ENCODE measurements at regions not wholly inside any gene's neighbourhood (a gene's known extent, or its start where the extent isn't known, plus 50 kb on each side); places are given as distances from the start of the nearest gene placed in this dataset.

GRCh38 chr1:112196008-112196588, 199.9 kb upstream of the CTTNBP2NL start:
- CTCF ChIA-PET, result no interaction called here
- no peak overlapping the region for H3K4me3 ChIP-seq (ENCODE audit: low read depth, low read length)
- POLR2A ChIA-PET, result no interaction called here
- no peaks in the 10 kb centered on the region for H3K9me3 ChIP-seq (ENCODE audit: control insufficient read depth, insufficient read depth, low read depth, low read length)
- no peak for TF ChIP-seq ZNF596 (tag by site-specific recombination; IDR thresholded peaks at IDR 0.05)
- TF ChIP-seq, protein P1, sequence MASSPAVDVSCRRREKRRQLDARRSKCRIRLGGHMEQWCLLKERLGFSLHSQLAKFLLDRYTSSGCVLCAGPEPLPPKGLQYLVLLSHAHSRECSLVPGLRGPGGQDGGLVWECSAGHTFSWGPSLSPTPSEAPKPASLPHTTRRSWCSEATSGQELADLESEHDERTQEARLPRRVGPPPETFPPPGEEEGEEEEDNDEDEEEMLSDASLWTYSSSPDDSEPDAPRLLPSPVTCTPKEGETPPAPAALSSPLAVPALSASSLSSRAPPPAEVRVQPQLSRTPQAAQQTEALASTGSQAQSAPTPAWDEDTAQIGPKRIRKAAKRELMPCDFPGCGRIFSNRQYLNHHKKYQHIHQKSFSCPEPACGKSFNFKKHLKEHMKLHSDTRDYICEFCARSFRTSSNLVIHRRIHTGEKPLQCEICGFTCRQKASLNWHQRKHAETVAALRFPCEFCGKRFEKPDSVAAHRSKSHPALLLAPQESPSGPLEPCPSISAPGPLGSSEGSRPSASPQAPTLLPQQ (tag by site-specific recombination; IDR thresholded peaks at IDR 0.05), result no peak
- TF ChIP-seq ZNF366 (tag by site-specific recombination; conservative IDR thresholded peaks at IDR 0.05), result no peak
- no peak for TF ChIP-seq ZNF843 (tag by site-specific recombination; IDR thresholded peaks at IDR 0.05)
- TF ChIP-seq ZSCAN16 (tag by site-specific recombination; IDR thresholded peaks at IDR 0.05), result no peak
- no peak for TF ChIP-seq SP7 (tag by site-specific recombination; IDR thresholded peaks at IDR 0.05)
- no peak for TF ChIP-seq ZSCAN23 (tag by site-specific recombination; IDR thresholded peaks at IDR 0.05)
- TF ChIP-seq PRDM1 (tag by site-specific recombination; IDR thresholded peaks at IDR 0.05), result no peak
- TF ChIP-seq ATF2 (tag by site-specific recombination; IDR thresholded peaks at IDR 0.05; ENCODE audit: low read depth), result peak; percentile 54
- H3K27ac ChIP-seq (ENCODE audit: extremely low read depth, low read depth, low read length), result no peak overlapping the region
- H3K36me3 ChIP-seq (ENCODE audit: control insufficient read depth in 2 of 2, insufficient read depth in 1 of 2, low read length in 2 of 2), result no peaks in the 10 kb centered on the region
- H3K4me1 ChIP-seq (ENCODE audit: control insufficient read depth, insufficient read depth, low read length), result no peaks in the 10 kb centered on the region

GRCh38 chr1:112196731-112197130, 199.3 kb upstream of the CTTNBP2NL start:
- Histone ChIP-seq H3K36me3 (ENCODE audit: control insufficient read depth in 2 of 2, insufficient read depth in 1 of 2, low read length in 2 of 2) (no peaks in the 10 kb centered on the region), H3K27ac (ENCODE audit: extremely low read depth, low read depth, low read length) (no peak overlapping the region), H3K4me1 (ENCODE audit: control insufficient read depth, insufficient read depth, low read length) (no peaks in the 10 kb centered on the region), H3K9me3 (ENCODE audit: control insufficient read depth, insufficient read depth, low read depth, low read length) (no peaks in the 10 kb centered on the region), H3K4me3 (ENCODE audit: low read depth, low read length) (no peak overlapping the region)
- POLR2A ChIA-PET, result no interaction called here
- TF ChIP-seq GLIS2 (tag by site-specific recombination; IDR thresholded peaks at IDR 0.05) (no peak), ZNF660 (tag by site-specific recombination; IDR thresholded peaks at IDR 0.05) (no peak), GLIS1 (tag by site-specific recombination; IDR thresholded peaks at IDR 0.05) (0 out of 2 replicates have a peak, but pooled peaks have one; percentile 31)
- CTCF ChIA-PET, result no interaction called here

- H3K4me1 ChIP-seq (ENCODE audit: control insufficient read depth, insufficient read depth, low read length), result no peaks in the 10 kb centered on the region
- no peak overlapping the region for H3K27ac ChIP-seq (ENCODE audit: extremely low read depth, low read depth, low read length)
- TF ChIP-seq ZNF24 (tag by site-specific recombination; IDR thresholded peaks at IDR 0.05) (no peak), ZNF221 (tag by site-specific recombination; IDR thresholded peaks at IDR 0.05; ENCODE audit: borderline replicate concordance) (no peak), INSM2 (tag by site-specific recombination; IDR thresholded peaks at IDR 0.05) (no peak), ZNF248 (tag by site-specific recombination; IDR thresholded peaks at IDR 0.05) (no peak), ZNF658 (tag by site-specific recombination; IDR thresholded peaks at IDR 0.05) (no peak), ZNF274 (IDR thresholded peaks at IDR 0.05; ENCODE audit: low read length) (no peak), ZNF274 (tag by site-specific recombination; IDR thresholded peaks at IDR 0.05; ENCODE audit: borderline replicate concordance) (no peak), ZNF10 (tag by site-specific recombination; IDR thresholded peaks at IDR 0.05) (no peak), ZNF175 (tag by site-specific recombination; IDR thresholded peaks at IDR 0.05) (no peak)
- CTCF ChIA-PET, result no interaction called here
- H3K4me3 ChIP-seq (ENCODE audit: low read depth, low read length), result no peak overlapping the region
- POLR2A ChIA-PET, result no interaction called here
- no peaks in the 10 kb centered on the region for H3K9me3 ChIP-seq (ENCODE audit: control insufficient read depth, insufficient read depth, low read depth, low read length)
- H3K36me3 ChIP-seq (ENCODE audit: control insufficient read depth in 2 of 2, insufficient read depth in 1 of 2, low read length in 2 of 2), result no peaks in the 10 kb centered on the region
These were observed 186.5 kb upstream of the CTTNBP2NL start for GRCh38 chr1:112209493-112209892.

All from HEK293 (cell line).